ENCODE measurements at regions not wholly inside any gene's neighbourhood (a gene's known extent, or its start where the extent isn't known, plus 50 kb on each side); places are given as distances from the start of the nearest gene placed in this dataset.

GRCh38 chr1:93751377-93752250, 70.0 kb upstream of the BCAR3 start:
- DNase-seq (ENCODE audit: low spot score), result no peak
- ChIA-PET CTCF (interaction anchor here (0.6 kb wide), 1 partner anchor 73 kb away, joined by 4 read pairs; no protein-coding TSS in a partner anchor), POLR2A (ENCODE audit: low non-redundant PET) (no interaction called here)
- H3K27ac ChIP-seq, result peak overlapping the region; percentile 54
- TF ChIP-seq CTCF (conservative IDR thresholded peaks at IDR 0.05; ENCODE audit: low read depth), result no peak

GRCh38 chr1:93750955-93751354, 69.3 kb upstream of the BCAR3 start:
- TF ChIP-seq CTCF (conservative IDR thresholded peaks at IDR 0.05; ENCODE audit: low read depth), result no peak
- peak overlapping the region; percentile 54 for H3K27ac ChIP-seq
- CTCF ChIA-PET, result no interaction called here
- no peak for DNase-seq (ENCODE audit: low spot score)
- POLR2A ChIA-PET (ENCODE audit: low non-redundant PET), result no interaction called here

- POLR2A ChIA-PET (ENCODE audit: low non-redundant PET), result no interaction called here
- TF ChIP-seq CTCF (conservative IDR thresholded peaks at IDR 0.05; ENCODE audit: low read depth), result no peak
- H3K27ac ChIP-seq, result peak overlapping the region; percentile 54; the same call in 1 of the 2 replicates
- no peak for DNase-seq (ENCODE audit: low spot score)
- CTCF ChIA-PET, result no interaction called here
These were observed 68.3 kb upstream of the BCAR3 start for GRCh38 chr1:93749894-93750301.

GRCh38 chr1:93749487-93749886, 67.8 kb upstream of the BCAR3 start:
- H3K27ac ChIP-seq, result no peak overlapping the region
- DNase-seq (ENCODE audit: low spot score), result no peak
- ChIA-PET POLR2A (ENCODE audit: low non-redundant PET) (no interaction called here), CTCF (no interaction called here)
- TF ChIP-seq CTCF (conservative IDR thresholded peaks at IDR 0.05; ENCODE audit: low read depth), result no peak

GRCh38 chr1:93746021-93746812, 64.6 kb upstream of the BCAR3 start:
- H3K27ac ChIP-seq, result peak overlapping the region; percentile 15; the same call in 1 of the 2 replicates
- CTCF ChIA-PET, result no interaction called here

More at GRCh38 chr1:93746021-93746812, 64.6 kb upstream of the BCAR3 start:
- DNase-seq (ENCODE audit: low spot score), result no peak
- TF ChIP-seq CTCF (conservative IDR thresholded peaks at IDR 0.05; ENCODE audit: low read depth), result no peak
- POLR2A ChIA-PET (ENCODE audit: low non-redundant PET), result no interaction called here

Measured in RWPE1 (cell line).